OCI-LY1 (cell line): ENCODE measurements at regions not wholly inside any gene's neighbourhood (a gene's known extent, or its start where the extent isn't known, plus 50 kb on each side); places are given as distances from the start of the nearest gene placed in this dataset.

Experiments used
- EZH2 ChIP-seq: fragments of 200-600 bp; sonication (generic), shearing (Covaris generic); IDR thresholded peaks from 2 replicates; pipeline ENCODE4 v1.8.0; 2017; ENCODE audit warnings: borderline replicate concordance, mixed run types, mild to moderate bottlenecking, antibody characterized with exemption, low read length, moderate library complexity, mixed read lengths
- TF ChIP-seq, protein P1 (sequence below): fragments of 200-600 bp; sonication (generic), shearing (Covaris generic); IDR thresholded peaks from 2 replicates; pipeline ENCODE4 v1.5.1; 2017; ENCODE audit warnings: mild to moderate bottlenecking, antibody characterized with exemption, low read length, moderate library complexity, mixed read lengths

DNA sequence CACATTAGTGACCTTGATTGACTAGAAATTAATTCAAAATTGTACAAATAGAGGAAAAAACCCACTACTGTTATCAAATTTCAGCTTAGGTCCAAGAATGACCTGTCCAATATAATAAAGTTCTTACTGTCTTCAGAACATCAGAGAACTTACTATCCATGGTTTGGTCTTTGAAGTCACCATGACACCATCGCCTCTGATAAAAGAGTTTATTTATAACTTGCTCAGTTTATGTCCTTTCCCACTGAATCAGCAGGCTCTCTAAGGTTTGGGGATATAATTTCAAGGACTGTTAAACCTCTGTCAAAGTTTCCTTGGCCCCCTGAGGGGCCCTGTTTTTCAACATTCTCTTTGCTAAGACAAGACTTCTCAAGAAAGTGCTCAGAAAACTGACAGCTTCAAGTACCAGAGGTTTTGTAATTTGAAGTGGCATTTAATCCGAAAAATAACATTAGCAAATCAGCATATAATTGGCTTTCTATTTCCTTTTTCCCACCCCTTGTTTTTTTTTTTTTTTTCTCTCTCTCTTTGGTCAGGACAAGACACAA, 191.7 kb upstream of the FERD3L start:
- TF ChIP-seq, protein P1, sequence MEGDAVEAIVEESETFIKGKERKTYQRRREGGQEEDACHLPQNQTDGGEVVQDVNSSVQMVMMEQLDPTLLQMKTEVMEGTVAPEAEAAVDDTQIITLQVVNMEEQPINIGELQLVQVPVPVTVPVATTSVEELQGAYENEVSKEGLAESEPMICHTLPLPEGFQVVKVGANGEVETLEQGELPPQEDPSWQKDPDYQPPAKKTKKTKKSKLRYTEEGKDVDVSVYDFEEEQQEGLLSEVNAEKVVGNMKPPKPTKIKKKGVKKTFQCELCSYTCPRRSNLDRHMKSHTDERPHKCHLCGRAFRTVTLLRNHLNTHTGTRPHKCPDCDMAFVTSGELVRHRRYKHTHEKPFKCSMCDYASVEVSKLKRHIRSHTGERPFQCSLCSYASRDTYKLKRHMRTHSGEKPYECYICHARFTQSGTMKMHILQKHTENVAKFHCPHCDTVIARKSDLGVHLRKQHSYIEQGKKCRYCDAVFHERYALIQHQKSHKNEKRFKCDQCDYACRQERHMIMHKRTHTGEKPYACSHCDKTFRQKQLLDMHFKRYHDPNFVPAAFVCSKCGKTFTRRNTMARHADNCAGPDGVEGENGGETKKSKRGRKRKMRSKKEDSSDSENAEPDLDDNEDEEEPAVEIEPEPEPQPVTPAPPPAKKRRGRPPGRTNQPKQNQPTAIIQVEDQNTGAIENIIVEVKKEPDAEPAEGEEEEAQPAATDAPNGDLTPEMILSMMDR = no peak
- no peak for TF ChIP-seq EZH2
